Stimulated activated CD8-positive, alpha-beta memory T cell treated with anti-CD3 and anti-CD28 coated beads, Interleukin-4, amount 100 ng/mL, for 48 hours (primary cell): ENCODE measurements at regions not wholly inside any gene's neighbourhood (a gene's known extent, or its start where the extent isn't known, plus 50 kb on each side); places are given as distances from the start of the nearest gene placed in this dataset.

Experiments
- DNase-seq: peaks from one replicate; pipeline ENCODE4 v3.0.0-alpha.2; 2020

DNA sequence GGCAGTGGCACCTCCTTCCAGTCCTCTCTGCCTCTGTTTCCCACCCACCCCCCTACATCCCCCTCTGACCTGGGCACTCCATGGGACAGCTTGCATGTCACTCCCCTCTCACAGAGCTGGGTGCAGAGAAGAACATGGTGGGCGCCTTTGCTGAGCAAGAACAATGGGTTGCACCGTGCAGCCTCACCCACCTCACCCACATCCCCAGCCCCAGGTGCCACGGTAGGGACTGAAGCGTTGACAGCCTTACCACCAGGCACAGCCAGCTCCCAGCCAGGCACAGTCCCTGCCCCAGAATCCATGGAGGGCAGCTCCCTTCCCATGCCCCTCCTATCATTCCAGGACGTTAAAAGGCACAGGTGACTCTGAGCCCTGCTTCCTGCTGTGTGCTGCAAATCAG, 93.1 kb upstream of the VSTM2B start:
- no peak for DNase-seq

DNA sequence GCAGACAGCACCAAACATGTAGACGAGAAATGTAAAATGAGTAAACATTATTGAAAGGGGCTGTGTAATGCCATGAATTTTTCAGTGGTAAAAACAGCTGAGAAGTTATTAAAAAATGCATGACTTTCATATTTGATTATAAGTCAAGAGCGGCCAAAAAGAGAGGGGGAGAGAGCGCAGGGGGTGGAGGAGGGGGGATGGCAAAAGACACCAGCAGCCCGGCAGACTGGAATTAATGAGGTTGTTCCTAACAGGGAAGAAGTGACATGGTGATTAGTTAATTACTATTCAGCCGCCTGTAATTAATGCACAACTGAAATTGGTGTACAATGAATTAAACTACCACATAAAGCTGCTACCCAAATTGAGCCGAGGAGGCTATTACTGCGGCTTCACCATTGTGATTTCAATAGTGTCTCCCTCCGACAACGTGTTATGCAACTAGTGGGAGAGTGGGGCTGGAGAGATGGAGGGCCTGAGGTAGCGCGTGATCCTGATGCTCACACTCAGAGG, 89.1 kb upstream of the VSTM2B start:
- no peak for DNase-seq

DNA sequence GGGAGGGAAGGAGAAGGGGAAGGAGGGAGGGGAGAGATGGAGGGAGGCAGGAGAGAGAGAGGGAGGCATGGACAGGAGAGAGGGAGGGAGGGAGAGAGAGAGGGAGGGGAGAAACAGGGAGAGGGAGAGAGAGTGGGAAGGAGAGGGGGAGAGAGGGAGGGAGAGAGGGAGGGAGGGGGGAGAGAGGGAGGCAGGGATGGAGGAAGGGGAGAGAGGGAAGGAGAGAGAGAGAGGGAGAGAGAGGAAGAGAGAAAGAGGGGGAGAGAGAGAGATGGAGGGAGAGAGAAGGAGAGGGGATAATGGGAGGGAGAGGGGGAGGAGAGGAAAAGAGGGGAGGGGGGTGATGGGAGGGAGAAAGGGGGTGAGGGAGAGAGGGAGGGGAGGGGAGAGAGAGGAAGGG, 86.8 kb upstream of the VSTM2B start:
- DNase-seq: no peak

DNA sequence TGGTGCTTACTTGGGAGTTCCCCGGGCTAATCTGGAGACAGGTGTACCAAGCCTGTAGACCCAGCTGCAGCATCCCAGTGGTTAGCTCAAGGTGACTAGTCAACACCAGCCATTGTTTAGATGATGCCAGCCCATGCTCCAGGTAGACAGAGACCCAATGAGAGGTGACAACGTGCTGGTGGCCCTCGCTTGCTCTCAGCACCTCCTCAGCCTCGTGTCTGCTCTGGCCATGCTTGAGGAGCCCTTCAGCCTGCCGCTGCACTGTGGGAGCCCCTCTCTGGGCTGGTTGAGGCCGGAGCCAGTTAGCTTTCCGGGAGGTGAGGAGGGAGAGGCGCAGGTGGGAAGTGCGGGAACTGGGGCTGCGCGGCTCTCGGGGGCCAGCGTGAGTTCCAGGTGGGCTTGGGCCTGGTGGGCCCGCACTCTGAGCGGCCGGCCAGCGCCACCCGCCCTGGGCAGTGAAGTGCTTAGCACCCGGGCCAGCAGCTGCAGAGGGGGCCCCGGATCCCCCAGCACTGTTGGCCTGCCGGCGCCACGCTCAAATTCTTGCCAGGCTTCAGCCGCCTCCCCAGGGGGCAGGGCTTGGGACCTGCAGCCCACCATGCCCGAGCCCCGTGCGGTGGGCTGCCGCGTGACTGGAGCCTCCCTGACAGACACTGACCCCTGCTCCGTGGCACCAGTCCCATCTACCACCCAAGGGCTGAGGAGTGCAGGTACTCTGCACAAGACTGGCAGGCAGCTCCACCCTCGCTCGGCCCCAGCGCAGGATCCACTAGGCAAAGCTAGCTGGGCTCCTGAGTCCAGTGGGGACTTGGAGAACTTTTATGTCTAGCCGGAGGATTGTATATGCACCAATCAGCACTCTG, 85.9 kb upstream of the VSTM2B start:
- DNase-seq: no peak

DNA sequence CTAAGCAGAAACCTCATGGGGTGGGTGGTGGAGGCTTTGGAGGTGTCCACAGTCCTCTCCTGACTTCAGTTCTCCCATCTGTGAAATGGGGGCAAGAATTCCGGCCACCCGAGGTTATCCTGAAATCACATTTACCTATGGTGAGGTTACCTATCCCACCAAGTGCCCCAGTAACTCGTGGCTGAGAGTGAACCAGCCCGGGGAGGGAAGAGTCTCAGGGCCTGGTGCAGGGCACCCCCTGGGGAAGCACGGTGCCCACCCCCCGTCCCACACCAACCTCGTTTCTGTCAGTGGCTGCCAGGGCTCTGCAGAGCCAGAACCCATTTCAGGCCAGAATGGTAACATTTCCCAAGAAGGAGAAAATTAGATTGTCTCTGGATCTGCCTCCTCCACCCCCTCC, 83.7 kb upstream of the VSTM2B start:
- no peak for DNase-seq

- no peak for DNase-seq
These were observed 82.9 kb upstream of the VSTM2B start for GRCh38 chr19:29442910-29443309.

- no peak for DNase-seq
These were observed 80.5 kb upstream of the VSTM2B start for GRCh38 chr19:29445246-29445645.

- DNase-seq: no peak
These were observed 79.4 kb upstream of the VSTM2B start for GRCh38 chr19:29446361-29446760.

DNA sequence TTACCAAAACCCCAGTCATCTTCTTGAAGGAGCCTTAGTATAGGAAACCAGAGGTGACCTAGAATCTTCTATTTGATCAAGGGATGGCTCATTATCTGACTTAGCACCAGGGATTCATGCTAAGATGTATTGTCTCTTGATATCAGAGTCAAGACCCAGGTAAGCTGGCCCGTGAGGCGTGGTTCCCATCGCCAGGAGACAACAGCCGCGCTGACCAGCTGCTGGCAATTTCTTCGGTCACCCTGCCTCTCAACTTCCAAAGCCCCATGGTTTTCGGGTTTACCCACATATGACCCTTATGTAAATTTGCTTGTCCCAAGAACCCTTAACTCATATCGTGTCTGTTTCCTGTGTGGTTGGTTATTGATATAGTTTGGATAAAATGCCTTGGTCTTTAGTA, 77.7 kb upstream of the VSTM2B start:
- DNase-seq: no peak

GRCh38 chr19:29449371-29449770, 76.4 kb upstream of the VSTM2B start:
- DNase-seq: no peak

- no peak for DNase-seq
These were observed 75.5 kb upstream of the VSTM2B start for GRCh38 chr19:29450306-29450705.

DNA sequence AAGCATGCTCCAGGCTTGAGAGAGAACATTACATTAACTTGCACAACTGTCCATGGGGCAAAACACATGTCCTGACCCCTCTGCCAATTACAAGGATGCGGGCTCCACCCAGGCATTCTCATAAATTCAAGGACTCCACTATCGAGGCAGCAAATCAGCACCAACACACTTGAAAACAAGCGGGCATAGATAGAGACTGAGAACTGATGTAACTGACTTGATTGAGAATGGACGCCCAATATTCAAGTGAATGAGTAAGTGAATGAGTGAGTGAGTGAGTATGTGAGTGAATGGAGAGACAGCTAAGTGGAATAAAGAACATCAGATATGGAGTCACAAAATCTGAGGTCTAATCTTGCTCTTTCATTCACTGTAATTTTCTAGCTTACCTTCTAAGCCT, 75.0 kb upstream of the VSTM2B start:
- no peak for DNase-seq

DNA sequence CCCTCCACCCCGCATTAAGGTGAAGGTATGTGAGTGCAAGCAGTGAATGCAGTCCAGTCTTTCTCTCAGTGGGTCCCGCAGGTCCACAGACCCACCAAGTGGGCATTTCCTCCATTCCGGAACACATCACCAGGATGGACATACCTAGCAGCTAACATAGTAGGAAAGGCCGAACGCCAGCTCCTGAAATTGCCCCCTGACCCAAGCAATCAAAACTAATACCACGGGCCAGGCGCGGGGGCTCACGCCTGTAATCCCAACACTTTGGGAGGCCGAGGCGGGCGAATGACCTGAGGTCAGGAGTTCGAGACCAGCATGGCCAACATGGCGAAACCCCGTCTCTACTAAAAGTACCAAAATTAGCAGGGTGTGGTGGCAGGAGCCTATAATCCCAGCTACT, 71.7 kb upstream of the VSTM2B start:
- no peak for DNase-seq

DNA sequence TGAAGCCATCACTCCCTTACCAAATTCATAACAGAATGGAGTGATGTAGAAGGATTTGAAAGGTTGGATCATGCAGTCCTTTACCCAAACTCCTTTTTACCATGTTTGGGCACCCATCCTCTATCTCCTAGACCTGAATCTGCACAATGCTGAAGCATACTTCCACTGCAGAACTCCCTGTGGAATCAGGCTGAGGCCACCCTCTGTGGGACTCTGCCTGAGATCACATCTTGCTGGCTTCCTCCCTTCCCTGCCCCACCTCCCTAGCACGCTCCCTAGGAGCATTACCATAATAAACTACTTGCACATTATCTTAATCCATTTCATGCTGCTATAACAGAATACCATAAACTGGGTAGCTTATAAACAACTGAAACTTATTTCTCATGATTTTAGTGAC, 68.4 kb upstream of the VSTM2B start:
- DNase-seq: no peak

GRCh38 chr19:29467824-29468401, 57.9 kb upstream of the VSTM2B start:
- peak; percentile 29 for DNase-seq

GRCh38 chr19:29475469-29475868, 50.3 kb upstream of the VSTM2B start:
- DNase-seq: no peak
